Right lobe of liver (tissue), 6 donors: ENCODE measurements at regions not wholly inside any gene's neighbourhood (a gene's known extent, or its start where the extent isn't known, plus 50 kb on each side); places are given as distances from the start of the nearest gene placed in this dataset.

Source experiments
- ATAC-seq, 4 donors: fragments of 200-7000 bp; cut with Tn5 transposase; one replicate each; pipeline ENCODE4 v1.9.1; 2020; ENCODE audit warnings: mild to moderate bottlenecking in 4 of 4, moderate library complexity in 4 of 4
- DNase-seq, 3 donors: peaks; one replicate each; pipeline ENCODE4 v3.0.0-alpha.2; 2020
- H3K27ac ChIP-seq, 3 donors: fragments of 200-600 bp; one replicate each; pipeline ENCODE4 v1.8.0; 2022
- H3K27me3 ChIP-seq, 2 donors: fragments of 200-600 bp; one replicate each; pipeline ENCODE4 v1.8.0; 2022
- H3K36me3 ChIP-seq, 4 donors: fragments of 200-600 bp; sonication (generic) in 1 of 4; one replicate each; pipeline versions ENCODE4 v1.5.1 to v1.8.0; 2017 to 2022; ENCODE audit warnings: control low read depth in 1 of 4
- H3K4me1 ChIP-seq, 4 donors: fragments of 200-600 bp; sonication (generic) in 1 of 4; one replicate each; pipeline versions ENCODE4 v1.5.1 to v1.8.0; 2017 to 2022; ENCODE audit warnings: control low read depth in 1 of 4
- H3K4me3 ChIP-seq, 3 donors: fragments of 200-600 bp; one replicate each; pipeline ENCODE4 v1.8.0; 2022
- H3K9me3 ChIP-seq, 4 donors: fragments of 200-600 bp; sonication (generic) in 1 of 4; one replicate each; pipeline versions ENCODE4 v1.5.1 to v1.8.0; 2017 to 2022; ENCODE audit warnings: control low read depth in 1 of 4
- POLR2A ChIP-seq: fragments of 450-650 bp; IDR thresholded peaks from one replicate; pipeline ENCODE4 v1.6.1; 2017; ENCODE audit warnings: antibody characterized with exemption, mild to moderate bottlenecking
- WGBS: methylation state at CpG from one replicate; pipeline ENCODE4 v1.1.6; 2018; ENCODE audit warnings: low coverage, low lambda C conversion rate; ENCODE audit not compliant: insufficient coverage; ENCODE audit errors: missing lambda C conversion rate; 5-methylcytosine and 5-hydroxymethylcytosine counted together
- intact Hi-C, 2 donors: fragments of 100-400 bp; cut with DNase I; formaldehyde crosslinking; loops; one replicate each; pipeline versions ENCODE4 v1.11.2 to v1.14.1; 2022
- TF ChIP-seq, protein P1 (sequence below), 4 donors: fragments of 200-600 bp in 3 of 4; fragments of 450-650 bp in 1 of 4; IDR thresholded peaks; one replicate each; pipeline versions ENCODE4 v1.5.1 to v1.8.0; 2016 to 2022; ENCODE audit warnings: antibody characterized with exemption in 4 of 4, mild to moderate bottlenecking in 2 of 4
- donor health status: DM: no; HTN: yes; CAD: no.
- donor health status: DM: no; HTN: no; CAD: no.
- donor health status: DM: no; HTN: no; CAD: no.
- donor health status: DM: no; HTN: yes; CAD: no.
- donor health status: DM: no; HTN: yes; CAD: no.

GRCh38 chr1:181255270-181255929 lies 166.9 kb downstream of the IER5 start:
- ATAC-seq (peak; percentile 71 to 98 (median 92)), DNase-seq (peak; percentile 73 to 81 (median 78))
- no peaks in the 10 kb centered on the region for H3K9me3 ChIP-seq
- TF ChIP-seq, protein P1, sequence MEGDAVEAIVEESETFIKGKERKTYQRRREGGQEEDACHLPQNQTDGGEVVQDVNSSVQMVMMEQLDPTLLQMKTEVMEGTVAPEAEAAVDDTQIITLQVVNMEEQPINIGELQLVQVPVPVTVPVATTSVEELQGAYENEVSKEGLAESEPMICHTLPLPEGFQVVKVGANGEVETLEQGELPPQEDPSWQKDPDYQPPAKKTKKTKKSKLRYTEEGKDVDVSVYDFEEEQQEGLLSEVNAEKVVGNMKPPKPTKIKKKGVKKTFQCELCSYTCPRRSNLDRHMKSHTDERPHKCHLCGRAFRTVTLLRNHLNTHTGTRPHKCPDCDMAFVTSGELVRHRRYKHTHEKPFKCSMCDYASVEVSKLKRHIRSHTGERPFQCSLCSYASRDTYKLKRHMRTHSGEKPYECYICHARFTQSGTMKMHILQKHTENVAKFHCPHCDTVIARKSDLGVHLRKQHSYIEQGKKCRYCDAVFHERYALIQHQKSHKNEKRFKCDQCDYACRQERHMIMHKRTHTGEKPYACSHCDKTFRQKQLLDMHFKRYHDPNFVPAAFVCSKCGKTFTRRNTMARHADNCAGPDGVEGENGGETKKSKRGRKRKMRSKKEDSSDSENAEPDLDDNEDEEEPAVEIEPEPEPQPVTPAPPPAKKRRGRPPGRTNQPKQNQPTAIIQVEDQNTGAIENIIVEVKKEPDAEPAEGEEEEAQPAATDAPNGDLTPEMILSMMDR (IDR thresholded peaks at IDR 0.05), result no peak
- no peak for TF ChIP-seq POLR2A
- H3K27me3 ChIP-seq, result no peaks in the 10 kb centered on the region
- whole genome bisulfite sequencing, result 29% methylated on average over 1 of the region's 2 CpGs
- H3K36me3 ChIP-seq, result no peaks in the 10 kb centered on the region
- no peaks in the 10 kb centered on the region for H3K4me1 ChIP-seq
- no peak overlapping the region for H3K4me3 ChIP-seq
- intact Hi-C loops, result no loop called here
- no peak overlapping the region for H3K27ac ChIP-seq

DNA sequence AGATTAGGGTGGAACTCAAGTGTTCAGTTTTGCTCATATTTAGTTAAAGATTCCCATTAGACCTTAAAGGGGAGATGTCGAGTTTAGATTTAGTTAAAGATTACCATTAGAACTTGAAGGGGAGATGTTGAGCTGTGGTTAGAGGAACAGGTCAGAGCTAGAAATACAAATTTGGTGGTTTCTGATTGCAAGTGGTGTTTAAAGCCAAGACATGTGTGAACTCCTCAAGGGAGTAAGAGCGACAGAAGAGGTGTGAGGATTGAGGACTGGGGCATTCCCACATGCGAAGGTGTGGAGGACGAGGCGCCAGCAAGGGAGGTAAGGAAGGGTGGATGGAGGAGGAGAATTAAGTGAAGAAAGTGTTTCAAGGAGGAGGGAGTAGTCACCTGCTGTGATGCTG lies 168.6 kb downstream of the IER5 start:
- H3K4me3 ChIP-seq, result no peak overlapping the region
- H3K27me3 ChIP-seq, result no peaks in the 10 kb centered on the region
- H3K27ac ChIP-seq, result no peak overlapping the region
- no peak for TF ChIP-seq POLR2A
- TF ChIP-seq, protein P1 (IDR thresholded peaks at IDR 0.05), result no peak
- H3K4me1 ChIP-seq, result no peaks in the 10 kb centered on the region
- intact Hi-C loops, result no loop called here
- H3K9me3 ChIP-seq, result no peaks in the 10 kb centered on the region
- H3K36me3 ChIP-seq, result no peaks in the 10 kb centered on the region
- ATAC-seq, result no peak
- DNase-seq, result no peak
- 55% methylated on average over 5 of the region's 5 CpGs for WGBS

GRCh38 chr1:181259026-181259745 lies 170.7 kb downstream of the IER5 start:
- Histone ChIP-seq H3K4me3 (no peak overlapping the region), H3K9me3 (no peaks in the 10 kb centered on the region), H3K27me3 (no peaks in the 10 kb centered on the region), H3K4me1 (no peaks in the 10 kb centered on the region), H3K36me3 (no peaks in the 10 kb centered on the region), H3K27ac (no peak overlapping the region)
- no peak for TF ChIP-seq POLR2A
- TF ChIP-seq, protein P1 (IDR thresholded peaks at IDR 0.05), result no peak
- intact Hi-C loops, result no loop called here
- DNase-seq (no peak), ATAC-seq (no peak)
- 40% methylated on average over 4 of the region's 5 CpGs for WGBS

- Histone ChIP-seq H3K4me1 (no peaks in the 10 kb centered on the region), H3K36me3 (no peaks in the 10 kb centered on the region), H3K9me3 (no peaks in the 10 kb centered on the region), H3K4me3 (no peak overlapping the region), H3K27me3 (no peaks in the 10 kb centered on the region), H3K27ac (no peak overlapping the region)
- no peak for DNase-seq
- no peak for ATAC-seq
- TF ChIP-seq POLR2A, result no peak
- TF ChIP-seq, protein P1 (IDR thresholded peaks at IDR 0.05), result no peak
- WGBS, result 76% methylated on average over 3 of the region's 3 CpGs
- intact Hi-C loops, result no loop called here
Measured at GRCh38 chr1:181260271-181260670, 171.8 kb downstream of the IER5 start.
